Activated CD8-positive, alpha-beta memory T cell treated with anti-CD3 and anti-CD28 coated beads, Interleukin-2, amount 50 U/mL, for 24 hours (primary cell): ENCODE measurements at regions not wholly inside any gene's neighbourhood (a gene's known extent, or its start where the extent isn't known, plus 50 kb on each side); places are given as distances from the start of the nearest gene placed in this dataset.

Source experiments
- DNase-seq: peaks from one replicate; pipeline ENCODE4 v3.0.0-alpha.2; 2020; ENCODE audit errors: extremely low read depth

DNA sequence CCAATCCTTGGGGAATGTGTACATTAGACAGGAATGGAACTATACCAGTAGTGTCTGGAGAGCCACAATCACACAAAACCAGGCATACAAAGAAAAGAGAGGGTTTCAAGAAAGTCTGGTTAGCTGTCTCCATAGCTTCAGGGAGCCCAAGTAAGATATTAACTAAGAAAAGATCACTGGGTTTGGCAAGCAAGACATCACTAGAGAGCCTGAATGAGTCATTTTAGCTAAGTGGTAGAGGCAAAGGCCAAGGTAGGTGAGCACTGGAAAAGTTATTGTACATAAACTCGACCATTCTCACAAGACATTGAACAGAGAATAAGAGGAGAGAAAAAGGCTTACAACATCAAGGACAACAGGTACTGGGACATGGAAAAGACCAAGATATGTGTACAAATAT lies 143.8 kb upstream of the ARL4C start:
- no peak for DNase-seq

GRCh38 chr2:234638966-234639365 lies 142.1 kb upstream of the ARL4C start:
- DNase-seq: no peak

- DNase-seq: no peak
Measured at GRCh38 chr2:234635284-234635683, 138.4 kb upstream of the ARL4C start.

DNA sequence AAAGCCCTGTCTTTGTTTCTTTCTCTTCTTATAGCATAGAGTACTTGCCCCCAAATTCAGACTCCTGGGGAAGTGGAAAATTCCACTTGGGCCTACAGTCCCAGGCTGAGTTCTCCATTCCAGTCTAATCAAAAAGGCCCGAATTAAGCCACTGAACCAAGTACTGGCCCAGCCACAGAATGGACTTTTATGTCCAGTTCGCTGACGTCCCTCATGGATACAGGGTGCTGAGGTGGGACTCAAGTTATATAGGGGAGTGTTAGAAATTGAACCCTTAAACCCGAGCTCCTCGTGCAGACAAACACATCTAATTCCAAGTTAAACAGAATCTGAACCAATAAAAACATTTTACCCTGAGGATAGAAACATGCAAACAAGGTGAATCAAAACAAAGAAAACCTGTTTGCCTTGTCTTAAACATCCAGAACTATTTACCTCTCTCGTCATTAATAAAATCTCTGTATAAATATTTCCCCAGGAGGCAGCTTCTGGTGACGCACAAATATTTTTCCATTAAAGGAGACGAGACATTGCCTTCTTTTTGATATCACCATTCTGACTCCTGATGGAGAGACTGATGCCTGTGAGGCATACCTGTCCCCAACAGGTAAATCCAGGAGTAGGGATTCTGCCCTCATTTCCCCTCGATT lies 136.8 kb upstream of the ARL4C start:
- DNase-seq: no peak

DNA sequence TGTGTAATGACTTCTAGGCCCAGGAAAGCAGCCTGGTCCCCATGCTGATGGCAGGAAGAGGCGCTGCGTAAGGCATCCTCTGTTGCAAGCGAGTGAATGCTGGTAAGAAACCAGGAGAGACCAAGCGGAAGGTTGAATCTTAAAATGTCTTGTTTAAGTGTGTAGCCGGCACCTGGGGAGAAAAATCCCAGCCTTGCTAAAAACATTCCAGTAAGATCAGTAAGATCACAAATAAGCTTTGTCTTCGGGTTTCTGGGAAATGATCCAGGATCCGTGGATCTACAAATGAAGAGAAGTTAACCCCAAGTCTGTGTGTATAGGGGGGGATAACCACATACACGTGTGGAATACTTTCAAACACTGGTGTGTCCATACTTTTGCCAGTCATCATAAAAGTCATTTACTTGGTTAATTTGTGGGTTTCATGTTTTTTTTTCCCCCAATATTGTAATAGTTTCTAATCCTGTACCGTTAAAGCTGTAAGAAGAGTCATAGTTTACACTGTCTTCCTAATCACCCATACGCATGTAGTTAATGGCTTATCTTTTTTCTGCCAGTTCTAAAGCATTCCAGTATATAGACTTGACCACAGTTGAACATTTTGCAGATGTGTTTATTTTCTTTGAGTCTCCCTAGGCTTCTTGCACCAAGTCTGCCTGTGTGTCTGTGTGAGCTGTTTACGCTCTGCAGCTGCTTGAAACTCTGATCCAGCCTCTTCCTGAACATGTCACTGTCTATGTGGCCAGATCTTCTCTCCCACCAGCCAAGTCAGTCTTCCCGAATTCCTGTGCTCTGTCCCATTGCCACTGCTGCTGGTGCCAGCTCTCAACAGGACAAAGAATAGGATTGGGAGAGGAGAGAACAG lies 135.9 kb upstream of the ARL4C start:
- no peak for DNase-seq

GRCh38 chr2:234631646-234632514 lies 135.0 kb upstream of the ARL4C start:
- no peak for DNase-seq

GRCh38 chr2:234630801-234631261 lies 133.9 kb upstream of the ARL4C start:
- no peak for DNase-seq

GRCh38 chr2:234629596-234629995 lies 132.7 kb upstream of the ARL4C start:
- no peak for DNase-seq

GRCh38 chr2:234628953-234629352 lies 132.1 kb upstream of the ARL4C start:
- no peak for DNase-seq

DNA sequence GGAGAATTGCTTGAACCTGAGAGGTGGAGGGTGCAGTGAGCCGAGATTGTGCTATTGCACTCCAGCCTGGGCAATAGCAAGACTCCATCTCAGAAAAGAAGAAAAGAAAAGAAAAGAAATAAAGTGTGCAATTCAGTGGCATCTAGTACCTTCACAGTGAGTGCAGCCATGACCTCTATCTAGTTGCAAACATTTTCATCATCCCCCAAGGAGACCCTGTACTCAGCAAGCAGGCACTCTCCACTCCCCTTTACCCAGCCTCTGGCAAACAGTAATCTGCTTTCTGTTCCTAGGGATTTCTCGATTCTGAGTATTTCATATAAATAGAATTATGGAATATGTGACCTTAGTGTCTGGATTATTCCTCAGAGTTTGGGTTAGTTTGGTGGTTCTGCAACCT lies 130.4 kb upstream of the ARL4C start:
- DNase-seq: no peak

DNA sequence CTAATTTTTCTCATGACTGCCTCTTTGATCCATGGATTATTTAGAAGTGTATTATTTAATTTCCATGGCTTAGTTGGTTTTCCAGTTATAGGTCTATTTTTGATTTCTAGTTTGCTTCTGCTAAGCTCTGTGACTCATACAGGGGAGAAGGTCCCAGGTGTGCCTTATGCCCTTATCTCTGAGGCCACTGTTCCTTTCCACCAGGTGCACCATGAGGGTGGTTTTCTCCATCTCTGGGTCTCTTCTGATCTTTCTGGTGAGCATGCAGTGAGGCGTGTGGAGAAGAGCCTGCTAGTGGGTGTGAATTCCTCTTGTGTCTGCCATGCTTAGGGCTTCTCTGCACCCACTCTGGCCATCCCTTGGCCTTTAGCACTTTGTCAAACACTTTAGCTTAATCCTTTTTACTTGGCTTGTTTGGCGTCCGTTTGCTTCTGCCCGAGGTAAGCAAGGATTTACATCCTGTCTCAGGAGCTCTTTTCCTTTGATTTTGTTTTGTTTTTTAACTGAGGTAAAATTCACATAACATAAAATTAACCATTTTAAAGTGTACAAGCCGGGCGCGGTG lies 129.8 kb upstream of the ARL4C start:
- DNase-seq: no peak

DNA sequence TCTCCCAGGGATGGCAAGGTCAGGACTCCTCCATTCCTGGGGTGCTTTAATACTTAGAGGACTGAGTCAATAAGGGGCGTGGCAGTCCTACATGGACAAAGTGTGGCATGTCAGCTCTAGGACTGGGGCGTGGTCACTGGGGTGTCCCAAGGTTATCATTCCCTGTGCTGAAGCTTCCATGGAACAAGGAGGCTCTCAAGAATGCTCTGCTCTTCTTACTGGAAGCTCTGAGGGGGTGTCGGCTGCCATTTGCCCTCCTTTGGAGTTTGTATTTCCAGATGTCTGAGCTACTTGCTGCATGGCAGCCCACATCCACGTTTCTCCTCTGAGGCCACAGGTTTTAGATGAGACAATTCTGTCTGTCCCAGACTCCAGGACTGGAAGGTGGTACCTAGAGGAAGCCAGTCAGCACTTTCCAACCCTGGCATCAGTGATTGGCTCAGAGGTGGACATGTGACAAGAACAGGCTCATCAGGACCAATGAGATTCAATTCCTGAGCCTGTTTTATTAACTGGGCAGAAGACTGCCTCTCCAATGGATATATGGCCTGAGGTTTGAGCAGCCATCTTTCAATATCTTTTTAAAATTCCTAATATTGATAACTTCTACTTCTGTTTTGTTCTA lies 128.9 kb upstream of the ARL4C start:
- no peak for DNase-seq

DNA sequence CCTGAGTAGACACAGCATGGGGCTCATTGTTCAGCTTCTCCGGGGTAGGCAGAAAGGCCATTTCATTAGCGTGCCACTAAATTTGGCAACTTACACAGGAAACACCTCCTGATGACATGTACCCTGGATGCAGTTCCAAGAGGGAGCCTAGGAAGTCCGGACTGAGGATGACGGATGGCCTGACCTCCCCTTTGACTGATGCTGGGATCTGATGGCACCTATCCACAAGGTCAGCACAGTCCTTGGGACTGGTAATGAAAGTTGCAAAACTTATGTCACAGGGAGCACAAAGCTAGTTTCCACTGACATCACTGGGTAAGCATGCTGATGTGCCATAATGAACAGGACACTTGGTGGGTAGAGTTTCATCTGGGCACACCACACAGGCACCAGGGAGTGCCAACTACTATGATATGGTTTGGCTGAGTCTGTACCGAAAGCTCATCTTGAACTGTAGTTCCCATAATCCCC lies 126.7 kb upstream of the ARL4C start:
- DNase-seq: no peak

DNA sequence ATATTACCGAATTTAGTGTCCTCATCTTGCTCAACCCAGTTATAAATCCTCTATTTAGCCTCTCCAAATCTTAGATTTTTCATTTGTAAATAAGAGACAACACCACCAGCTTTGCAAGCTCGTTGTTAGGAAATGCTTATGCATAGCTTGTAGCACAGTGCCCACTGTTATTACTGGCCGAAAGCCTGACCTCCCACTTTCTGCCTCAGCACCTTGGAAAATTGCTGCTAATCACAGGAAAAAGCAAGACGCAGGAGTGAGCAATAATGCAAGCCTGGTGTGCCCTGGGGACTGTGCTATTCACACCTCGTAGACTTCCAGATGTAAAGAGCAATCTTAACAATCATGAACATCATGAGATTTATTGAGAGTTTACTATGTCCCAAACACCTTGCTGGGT lies 124.2 kb upstream of the ARL4C start:
- no peak for DNase-seq

GRCh38 chr2:234620018-234620417 lies 123.1 kb upstream of the ARL4C start:
- no peak for DNase-seq

DNA sequence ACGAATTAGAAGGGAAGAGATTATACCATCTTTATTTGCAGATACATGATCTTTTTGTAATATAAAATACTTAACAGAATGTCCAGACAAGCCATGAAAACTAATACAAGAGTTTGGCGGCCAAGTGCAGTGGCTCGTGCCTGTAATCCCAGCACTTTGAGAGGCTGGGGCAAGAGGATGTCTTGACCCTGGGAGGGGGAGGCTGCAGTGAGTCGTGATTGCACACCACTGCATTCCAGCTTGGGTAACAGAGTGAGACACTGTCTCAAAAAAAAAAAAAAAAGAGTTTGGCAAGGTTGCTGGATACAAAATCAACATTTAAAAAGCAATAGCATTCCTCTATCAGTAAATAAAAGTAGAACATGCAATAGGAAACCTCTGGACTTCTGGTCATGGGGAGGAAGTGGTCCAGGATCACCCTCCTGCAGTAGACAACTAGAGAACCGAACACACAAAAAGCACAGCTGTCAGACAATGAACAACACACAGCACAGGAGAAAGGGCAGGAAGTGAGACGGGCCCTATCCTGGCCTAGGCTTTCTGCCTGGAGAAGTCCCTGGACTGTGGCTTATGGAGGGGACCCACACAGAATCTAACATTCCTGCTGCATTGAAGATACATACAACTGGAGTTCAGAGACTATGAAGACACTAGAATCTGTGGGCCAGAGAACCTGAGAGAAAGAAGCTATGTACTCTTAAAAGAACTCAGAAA lies 118.9 kb upstream of the ARL4C start:
- no peak for DNase-seq

DNA sequence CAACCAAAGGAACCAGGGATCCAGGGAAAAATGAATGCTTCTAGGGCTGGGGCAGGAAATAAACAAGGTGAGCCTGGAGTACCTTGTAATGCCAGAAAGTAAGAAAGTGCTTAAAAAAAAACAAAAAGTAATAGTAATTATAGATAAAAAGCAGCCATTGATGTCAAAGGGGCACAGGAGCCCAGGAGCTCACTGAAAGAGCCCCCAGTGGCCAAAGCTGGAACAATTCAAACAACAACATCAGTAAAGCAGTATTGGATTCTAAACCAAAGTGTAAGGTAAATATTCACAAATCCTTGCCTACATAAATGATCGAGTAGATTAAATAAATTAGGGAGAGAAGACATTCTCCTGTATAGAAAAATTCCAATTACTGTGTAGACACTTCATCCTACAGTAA lies 114.3 kb upstream of the ARL4C start:
- DNase-seq: no peak

DNA sequence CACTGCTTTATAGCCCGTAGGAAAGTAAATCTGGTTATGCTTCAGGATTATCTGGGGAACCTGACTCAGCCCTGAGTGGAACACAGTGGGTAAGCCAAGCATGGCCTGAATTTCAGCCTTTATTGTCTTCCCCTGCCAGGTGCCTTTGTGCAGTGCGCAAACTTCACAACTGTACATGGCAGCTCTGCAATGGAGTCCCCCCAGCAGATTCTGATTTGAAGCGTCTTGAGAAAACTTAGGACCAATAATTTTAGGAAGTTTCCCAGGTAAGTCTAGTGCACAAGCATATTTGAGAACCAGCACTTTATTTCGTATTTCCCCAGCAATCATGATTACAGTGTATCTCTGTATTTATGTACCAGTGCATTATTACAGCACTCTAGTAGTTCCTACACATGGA lies 112.1 kb upstream of the ARL4C start:
- no peak for DNase-seq

DNA sequence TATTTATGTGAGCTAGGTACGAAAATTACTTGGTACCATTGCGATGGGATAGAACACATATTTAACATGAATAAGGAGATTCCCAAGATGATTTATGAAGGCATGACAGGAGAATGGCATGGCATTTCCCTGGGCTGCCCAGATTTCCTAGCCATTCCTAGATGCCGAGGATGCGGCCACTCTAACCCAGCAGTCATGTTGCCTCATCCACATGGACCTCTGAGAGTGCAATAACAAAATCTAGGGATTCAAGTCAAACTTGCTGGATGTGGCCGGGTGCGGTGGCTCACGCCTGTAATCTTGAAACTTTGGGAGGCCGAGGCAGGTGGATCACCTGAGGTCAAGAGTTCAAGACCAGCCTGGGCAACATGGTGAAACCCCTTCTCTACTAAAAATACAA lies 110.8 kb upstream of the ARL4C start:
- no peak for DNase-seq

GRCh38 chr2:234606896-234607295 lies 110.0 kb upstream of the ARL4C start:
- no peak for DNase-seq

GRCh38 chr2:234603619-234604018 lies 106.7 kb upstream of the ARL4C start:
- DNase-seq: no peak
